ENCODE measurements at regions not wholly inside any gene's neighbourhood (a gene's known extent, or its start where the extent isn't known, plus 50 kb on each side); places are given as distances from the start of the nearest gene placed in this dataset.

DNA sequence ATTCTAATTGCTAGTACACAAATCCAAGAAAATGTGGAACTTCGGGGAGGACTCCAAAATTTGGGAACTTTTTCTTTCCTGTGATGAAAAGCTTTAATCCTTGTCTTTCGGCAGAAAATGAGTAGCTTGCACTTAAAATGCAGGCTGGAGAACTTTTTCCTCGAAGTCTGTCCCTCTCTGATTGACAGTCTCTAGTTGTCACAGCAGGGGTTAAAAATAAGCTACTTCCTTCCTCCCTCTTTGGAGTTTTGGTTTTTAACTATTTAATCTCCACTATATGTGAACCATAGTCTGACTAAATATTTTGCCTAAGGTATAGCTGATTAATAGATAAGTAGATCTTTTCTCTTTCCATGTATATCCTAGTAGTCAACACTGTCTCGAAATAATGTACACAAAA is 66.8 kb upstream of the MBOAT1 start:
- TF ChIP-seq, protein P1, sequence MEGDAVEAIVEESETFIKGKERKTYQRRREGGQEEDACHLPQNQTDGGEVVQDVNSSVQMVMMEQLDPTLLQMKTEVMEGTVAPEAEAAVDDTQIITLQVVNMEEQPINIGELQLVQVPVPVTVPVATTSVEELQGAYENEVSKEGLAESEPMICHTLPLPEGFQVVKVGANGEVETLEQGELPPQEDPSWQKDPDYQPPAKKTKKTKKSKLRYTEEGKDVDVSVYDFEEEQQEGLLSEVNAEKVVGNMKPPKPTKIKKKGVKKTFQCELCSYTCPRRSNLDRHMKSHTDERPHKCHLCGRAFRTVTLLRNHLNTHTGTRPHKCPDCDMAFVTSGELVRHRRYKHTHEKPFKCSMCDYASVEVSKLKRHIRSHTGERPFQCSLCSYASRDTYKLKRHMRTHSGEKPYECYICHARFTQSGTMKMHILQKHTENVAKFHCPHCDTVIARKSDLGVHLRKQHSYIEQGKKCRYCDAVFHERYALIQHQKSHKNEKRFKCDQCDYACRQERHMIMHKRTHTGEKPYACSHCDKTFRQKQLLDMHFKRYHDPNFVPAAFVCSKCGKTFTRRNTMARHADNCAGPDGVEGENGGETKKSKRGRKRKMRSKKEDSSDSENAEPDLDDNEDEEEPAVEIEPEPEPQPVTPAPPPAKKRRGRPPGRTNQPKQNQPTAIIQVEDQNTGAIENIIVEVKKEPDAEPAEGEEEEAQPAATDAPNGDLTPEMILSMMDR (IDR thresholded peaks at IDR 0.05) = no peak
- TF ChIP-seq PRRX2 (CRISPR knock-in tag; IDR thresholded peaks at IDR 0.05) (no peak), TEAD4 (CRISPR knock-in tag; IDR thresholded peaks at IDR 0.05) (no peak), ESRRA (CRISPR knock-in tag; IDR thresholded peaks at IDR 0.05; ENCODE audit: borderline replicate concordance) (no peak), ZNF396 (CRISPR knock-in tag; IDR thresholded peaks at IDR 0.05; ENCODE audit: borderline replicate concordance) (no peak), FOXK1 (CRISPR knock-in tag; IDR thresholded peaks at IDR 0.05) (no peak)

All from WTC11 (cell line).